Stimulated activated CD8-positive, alpha-beta memory T cell treated with anti-CD3 and anti-CD28 coated beads, Interleukin-12 subunit alpha, Interleukin-12 subunit beta, amount 100 ng/mL, for 4 hours (primary cell): ENCODE measurements at regions not wholly inside any gene's neighbourhood (a gene's known extent, or its start where the extent isn't known, plus 50 kb on each side); places are given as distances from the start of the nearest gene placed in this dataset.

Experiments used
- DNase-seq: peaks from one replicate; pipeline ENCODE4 v3.0.0-alpha.2; 2020; ENCODE audit warnings: low read depth

DNA sequence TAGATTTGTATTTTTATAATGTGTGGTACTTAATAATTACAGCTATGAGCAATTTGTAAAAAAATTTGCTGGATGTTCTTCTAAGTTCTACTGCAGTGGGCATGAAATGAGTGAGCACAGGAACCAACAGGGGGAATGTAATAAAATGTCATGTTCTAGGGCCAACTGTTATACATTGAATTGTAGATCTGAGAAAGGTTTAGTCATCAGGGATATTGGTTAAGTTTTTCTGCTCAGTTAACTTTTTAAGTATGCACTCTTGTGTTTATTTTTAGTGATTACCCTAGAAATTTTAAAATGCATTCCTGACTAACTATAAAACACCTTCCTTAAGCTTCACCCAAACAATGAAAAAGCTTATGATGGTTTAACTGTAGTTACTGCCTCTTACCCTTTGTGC, 101.8 kb downstream of the CAND1 start:
- DNase-seq: no peak

DNA sequence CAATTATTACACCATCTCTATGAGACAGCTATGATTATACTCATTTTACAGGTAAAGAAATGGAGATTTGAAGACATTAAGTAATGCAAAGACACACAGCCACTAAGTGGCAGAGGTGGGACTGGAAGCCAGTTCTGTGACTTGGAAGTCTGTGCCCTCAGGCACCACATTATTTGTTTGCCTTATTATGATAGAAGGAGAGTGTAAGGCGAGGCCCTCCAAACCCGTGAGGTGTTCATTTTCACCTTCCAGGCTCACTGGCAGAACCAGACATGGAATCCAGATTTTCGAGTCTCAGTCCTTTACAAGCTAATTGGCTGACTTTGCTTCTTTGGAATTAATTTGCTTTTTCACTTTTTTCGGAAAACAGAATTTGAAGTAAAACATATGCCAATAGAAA, 107.9 kb downstream of the CAND1 start:
- no peak for DNase-seq

DNA sequence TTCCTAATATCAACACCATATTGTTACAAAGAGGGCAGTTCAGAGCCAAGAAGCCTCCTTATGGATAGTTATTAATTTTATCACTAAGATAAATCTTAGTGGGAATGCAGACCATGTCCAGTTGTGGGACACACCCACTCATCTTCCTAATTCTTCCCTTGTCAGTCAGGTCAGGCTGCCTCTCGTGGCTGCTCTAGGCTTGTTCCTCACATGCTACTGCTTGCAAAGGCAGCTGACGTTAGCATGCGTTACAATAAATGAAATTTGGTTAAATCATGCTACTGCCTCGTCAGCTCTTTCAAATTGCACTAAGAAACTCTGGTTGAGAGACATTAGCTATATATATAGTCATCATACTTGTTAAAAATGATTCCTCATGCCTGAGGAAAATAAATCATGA, 108.4 kb downstream of the CAND1 start:
- DNase-seq: no peak

DNA sequence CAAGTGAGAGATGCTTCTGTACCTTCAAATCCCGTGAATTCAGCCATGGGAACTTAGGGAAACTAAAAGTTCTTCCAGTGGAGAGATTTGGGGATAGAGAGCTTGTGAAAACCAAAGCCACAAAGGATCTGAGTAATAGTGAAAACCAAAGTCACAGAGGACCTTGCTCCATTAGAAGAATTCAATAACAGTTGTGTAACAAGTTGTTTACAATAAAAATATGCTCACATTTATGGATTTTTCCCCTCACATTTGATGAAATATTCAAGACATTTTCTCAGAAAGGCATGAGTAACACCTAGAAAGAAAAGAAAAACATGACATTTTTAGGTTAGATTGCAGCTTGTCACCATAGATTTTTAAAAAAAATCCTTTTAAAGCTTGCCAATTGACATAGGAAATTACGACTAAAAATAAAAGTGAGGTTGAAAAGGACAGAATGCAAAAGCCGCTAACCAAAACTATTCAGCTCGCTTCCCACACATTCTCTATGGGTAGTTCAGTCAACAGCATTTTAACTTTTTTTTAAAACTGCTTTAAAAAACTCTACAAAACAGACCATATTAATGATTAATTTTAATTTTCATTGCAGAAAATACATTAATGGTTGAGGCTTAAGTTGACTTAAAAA, 113.2 kb downstream of the CAND1 start:
- no peak for DNase-seq

DNA sequence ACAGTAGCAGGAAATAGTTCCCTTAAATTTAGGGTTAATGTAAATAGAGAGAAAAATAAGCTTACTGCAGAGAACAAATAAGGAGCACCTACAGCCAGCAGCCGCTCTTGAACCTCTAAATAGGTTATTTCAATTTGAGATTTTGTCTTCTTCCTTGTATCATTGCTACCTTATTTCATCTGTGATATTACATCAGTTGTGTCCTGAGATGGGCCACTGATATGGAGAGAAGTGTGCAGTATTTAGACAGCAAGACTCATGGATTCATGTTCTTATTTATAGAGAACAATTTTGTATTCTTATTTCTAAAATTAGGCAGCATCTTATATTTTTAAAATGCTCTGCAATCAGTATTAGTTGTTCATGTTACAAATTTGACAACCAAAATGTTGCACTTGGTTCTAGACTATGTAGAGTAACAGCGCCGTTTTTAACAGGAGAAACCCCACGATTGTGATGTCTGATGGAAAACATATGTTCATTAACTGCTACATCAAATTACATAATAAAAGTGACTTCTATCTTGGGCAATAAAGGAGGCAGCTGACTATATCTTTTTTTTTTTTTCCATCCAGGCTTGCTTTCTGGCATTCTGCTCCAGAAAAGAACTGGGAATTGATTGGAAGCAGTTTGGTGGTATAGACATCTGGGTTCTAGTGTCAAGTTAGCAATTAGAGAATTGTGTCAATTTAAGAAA, 117.9 kb downstream of the CAND1 start:
- DNase-seq: no peak

DNA sequence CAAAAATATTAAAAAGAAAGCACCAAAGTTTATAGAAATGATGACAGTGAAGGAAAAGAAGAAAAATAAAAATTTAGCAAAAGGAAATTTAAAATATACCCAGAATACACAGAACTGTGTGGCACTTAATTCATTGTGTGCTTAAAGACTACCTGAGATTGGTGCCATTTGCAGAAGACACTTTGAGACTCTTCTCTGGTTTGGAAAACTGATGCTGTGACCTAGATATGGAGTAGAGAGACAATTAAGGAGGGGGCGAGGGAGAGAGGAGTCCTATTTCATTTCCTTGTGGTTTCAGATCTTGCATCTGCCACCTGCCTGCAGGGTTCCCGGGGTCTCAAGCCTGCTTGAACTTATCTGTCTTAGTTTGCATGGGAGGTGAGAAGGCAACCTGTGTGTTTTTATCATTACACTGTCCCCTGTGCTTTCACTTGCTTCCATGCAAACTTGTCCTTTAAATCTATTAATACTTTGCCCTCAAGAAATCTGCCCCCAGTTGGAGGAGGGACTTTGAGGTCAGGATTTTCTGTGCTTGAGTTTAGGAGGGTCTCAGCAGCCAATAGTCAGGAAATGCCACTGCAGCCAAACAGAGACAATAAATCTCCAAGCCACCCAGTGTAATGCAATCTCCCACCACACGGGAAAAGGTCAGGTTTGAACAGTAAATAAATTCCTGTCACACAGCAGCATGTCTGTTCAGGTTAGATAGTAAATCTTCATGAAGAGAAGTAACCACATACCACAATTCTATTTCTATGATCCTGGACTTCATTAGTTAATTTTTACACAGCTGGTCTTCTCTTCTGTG, 119.4 kb downstream of the CAND1 start:
- no peak for DNase-seq

DNA sequence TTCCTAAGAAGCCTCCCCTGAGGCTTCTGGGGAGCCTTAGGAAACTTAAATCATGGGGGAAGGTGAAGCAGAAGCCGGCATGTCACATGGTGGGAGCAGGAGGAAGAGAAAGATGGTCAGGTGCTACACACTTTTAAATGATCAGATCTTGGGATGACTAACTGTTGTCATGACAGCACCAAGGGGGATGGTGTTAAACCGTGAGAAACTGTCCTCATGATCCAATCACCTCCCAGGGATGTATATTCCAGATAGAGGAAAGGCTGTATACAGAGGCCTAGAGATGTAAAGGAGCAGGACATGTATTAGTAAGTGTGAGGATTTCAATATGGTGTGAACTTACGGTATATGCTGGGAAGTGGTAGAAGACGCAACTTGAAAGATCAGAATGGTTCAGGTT, 121.1 kb downstream of the CAND1 start:
- no peak for DNase-seq

DNA sequence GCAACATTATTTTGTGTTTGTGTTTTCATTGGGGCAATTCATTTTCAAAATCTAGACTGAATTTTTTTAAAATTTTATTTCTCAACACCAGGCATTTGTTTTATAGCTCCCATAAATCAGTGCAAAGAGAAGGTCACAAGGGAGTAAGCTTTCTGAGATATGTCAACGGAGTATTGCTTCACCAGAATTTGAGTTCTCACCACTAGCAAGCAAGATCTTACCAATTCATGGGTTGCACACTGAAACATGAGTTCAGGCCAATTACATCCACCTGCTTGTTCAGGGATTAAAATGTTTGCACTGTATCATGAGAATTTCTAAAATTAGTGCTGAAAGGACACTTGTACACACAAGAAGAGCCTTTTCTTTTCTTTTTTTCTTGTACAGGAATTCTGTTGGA, 121.9 kb downstream of the CAND1 start:
- no peak for DNase-seq

DNA sequence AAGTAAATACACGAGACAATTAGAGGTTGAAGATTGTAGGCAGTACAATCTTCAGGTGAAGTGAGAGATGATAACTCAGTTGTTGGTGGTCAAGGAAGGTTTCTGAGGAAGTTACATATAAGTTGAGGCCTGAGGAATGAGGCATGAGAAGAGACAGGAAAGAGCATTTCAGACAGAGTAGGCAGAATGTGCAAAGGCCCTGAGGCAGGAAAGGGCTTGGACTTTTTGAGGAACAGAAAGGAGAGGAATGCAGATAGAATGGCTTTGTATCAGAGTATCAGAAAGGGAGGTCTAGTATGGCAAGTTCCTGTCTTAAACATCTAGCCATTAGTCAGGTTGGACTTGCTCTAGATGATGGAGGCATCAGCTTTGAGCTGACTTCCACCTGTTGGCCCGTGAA, 122.5 kb downstream of the CAND1 start:
- DNase-seq: no peak

DNA sequence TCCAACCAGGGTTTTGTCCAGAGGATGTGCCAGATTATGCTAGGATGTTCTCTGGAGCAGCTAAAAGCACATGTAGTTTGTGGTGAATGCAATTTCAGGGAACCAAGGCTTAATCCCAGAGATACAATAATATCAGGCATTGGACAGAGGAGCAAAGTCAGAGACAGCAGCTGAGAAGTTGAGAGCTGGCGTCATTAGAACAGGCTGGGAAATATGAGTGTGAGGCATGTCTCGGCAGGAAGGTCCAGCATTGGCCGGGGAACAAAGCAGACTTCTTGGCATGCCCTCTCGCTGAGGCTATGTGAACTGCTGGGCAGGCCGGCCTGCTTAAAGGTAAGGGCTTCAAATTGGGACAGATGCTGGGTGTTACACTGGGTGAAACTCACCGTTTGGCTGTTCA, 125.4 kb downstream of the CAND1 start:
- no peak for DNase-seq

DNA sequence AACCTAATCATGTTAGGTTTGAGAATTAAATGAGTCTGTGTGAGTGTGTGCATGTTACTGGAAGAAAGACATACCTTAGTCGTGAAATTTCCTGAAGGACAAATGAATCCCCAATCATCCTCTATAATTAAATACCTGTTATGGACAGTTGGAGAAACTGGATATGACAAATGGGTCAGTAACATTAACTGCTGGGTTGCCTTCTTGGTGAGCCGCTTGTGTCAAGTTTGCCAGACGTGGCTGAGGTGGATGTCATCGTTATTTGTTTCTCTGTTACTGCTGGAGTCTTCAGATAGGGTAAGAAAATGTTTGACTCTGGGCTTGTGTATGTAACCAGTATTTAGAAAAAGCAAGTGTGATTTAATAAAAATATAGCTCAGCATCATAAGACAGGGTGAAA, 131.6 kb downstream of the CAND1 start:
- DNase-seq: no peak

DNA sequence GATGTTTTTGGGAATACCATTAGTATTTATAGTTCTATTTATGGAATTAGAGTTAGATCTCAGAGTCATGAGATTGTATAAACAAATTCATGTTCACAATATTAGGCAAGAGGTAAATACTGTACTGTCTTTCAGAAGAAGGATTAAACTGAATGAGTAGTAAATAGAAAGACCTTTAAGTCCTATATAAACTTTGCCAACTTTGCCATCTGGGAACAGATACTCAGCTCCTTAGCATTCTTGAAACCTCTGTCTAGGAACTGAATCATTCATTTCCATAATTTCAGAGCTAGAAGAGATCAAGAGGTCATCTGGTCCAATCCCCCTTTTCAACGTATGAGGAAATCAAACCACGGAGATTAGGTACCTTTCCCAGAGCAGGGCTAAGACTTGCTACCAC, 141.1 kb downstream of the CAND1 start:
- no peak for DNase-seq

DNA sequence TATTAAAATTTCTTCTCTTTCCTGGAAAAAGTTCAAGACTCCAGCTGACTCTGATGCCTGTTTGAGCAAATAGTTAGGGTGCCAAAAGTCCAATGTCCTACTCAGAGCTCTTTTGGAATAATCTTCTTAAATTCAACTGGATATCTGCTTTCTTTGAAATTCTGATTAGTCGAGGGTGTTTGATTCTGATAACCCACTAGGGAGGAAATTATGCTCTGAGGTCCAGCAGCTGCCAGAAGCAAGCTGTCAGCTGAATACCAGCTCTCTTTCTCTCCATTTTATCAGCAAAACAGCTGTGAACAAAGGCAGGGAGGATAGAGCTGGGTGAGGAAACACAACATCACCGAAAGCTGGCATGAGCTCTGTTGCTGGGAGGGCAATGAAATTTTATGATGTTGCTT, 141.5 kb downstream of the CAND1 start:
- DNase-seq: no peak

DNA sequence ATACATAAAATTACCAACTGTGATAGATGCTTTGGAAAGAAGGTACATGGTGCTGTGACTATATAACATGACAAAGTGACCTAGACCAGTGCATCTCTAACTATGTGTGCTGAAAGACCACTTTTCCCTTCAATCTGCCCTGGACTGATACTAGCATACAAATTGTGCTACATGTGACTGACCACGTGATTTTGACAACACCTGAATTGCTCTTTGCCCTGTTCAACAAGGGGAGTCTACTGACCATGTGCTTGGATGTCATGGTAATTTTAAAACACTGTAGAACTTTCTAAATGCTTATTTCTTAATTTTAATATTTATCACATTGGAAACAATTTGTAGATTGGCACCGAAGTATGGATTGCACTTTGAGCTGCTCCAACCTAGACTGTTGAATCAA, 142.4 kb downstream of the CAND1 start:
- no peak for DNase-seq

DNA sequence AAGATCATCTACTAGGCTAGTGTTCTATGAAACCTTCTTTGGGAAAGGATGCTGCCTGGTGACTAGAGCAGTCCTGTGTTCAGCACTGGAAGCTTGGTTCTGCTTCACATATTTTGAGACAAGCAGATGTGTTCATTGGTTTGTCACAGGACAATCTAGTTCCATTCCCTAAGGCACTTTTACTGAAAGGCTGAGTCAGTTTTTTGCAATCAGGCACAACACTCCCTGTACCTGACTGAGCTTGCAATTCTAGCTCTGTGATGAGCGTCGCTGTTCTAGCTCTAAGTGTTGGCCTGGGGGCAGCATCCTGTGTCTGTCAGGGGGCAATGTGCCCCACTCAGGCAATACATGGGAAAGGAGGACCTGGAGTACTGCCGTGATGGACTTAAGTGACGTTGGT, 144.4 kb downstream of the CAND1 start:
- no peak for DNase-seq

DNA sequence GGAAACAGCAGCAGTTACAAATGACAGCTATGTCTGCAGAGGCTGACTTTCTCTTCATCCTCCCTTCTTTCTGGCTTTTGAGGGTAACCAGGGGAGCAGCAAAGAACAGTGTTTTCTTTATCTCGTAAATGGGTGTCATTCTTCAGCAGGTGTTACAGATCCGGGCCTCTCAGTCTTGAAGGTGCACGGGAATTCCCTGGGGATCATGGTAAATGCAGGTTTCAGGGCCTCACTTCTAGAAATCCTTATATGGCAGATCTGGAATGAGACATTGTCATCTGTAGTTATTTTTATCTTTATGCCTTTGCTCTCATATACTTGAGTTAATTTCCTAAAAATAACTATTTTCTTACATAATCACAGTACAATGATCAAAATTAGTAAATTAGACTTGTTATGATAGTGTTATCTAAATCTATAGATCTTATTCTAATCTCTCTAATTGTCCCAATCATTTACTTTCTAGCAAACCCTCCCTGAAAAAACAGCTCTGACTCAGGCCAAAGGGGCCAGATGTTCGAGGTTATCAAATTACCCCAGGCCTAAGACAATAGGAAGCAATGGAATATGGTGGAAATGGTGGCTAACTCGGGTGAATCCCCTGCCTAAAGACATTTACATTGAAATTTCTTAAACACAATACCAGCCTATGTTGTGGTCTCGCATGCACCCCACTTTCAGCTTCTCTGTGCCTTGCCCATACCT, 145.0 kb downstream of the CAND1 start:
- no peak for DNase-seq

DNA sequence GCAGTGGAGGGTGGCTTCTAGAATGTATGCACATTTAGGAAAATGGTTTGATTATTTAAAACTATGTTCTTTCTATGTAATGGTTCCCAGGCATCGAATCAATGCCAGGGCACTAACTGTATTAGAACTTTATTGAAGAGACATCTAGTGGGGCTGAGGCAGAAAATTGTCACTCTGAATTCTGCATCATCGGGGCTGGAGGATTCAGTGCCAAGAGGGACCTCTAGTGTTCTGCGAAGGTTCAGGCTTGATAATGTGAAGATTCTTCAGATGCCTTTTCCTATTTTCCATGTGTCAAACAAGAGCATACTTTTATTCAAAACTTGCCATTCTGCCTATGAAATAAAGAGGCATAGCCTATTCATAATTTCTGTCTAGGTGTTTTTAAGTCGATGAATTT, 146.3 kb downstream of the CAND1 start:
- no peak for DNase-seq

DNA sequence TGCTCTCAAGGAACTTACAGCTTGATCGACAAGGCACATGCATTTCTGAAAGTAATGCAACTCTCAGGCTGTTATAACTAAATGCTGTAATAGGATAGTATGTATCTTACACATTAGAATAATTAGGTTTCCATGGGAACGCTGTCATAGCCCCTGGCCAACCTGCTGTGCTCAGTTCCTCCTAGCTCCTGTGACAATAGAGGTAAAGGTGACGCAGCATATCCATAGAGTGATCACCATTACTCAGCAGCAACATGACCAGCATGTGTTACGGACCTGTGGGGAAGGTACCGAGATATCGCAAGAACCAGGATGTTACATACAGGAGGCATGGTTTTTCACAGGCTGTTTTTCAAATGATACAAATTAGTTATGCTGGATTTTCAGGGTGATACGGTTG, 150.7 kb downstream of the CAND1 start:
- no peak for DNase-seq

DNA sequence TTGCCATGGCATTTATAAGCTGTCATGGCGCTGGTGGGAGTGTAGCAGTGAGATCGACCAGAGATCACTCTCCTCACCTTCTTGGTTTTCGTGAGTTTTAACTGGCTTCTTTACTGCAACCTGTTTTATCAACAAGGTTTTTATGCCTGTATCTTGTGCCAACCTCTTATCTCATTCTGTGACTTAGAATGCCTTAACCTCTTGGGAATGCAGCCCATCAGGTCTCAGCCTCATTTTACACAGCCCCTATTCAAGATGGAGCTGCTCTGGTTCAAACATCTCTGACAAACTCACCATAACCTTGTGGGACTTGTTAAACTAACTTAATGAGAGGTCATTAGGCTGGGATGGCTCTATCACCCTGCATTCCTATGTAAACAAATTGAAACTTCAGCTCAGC, 151.3 kb downstream of the CAND1 start:
- no peak for DNase-seq

DNA sequence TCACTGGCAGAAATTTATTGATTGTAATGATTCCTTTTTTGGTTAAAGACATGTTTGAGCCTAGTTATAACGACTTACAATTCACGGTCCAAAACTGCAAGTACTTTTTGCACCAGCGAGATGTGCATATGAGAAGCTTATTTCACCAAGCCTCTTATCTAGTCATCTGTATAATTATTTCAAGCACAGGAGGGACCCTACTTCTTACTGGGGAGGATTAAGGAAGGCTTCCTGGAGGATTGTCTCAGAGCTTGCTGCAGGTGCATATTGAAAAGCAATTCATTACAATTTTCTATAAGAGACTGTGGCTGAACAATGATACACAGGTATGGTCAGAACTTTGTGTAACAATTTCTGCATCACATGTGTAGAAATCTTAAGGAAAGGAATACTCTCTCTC, 152.9 kb downstream of the CAND1 start:
- no peak for DNase-seq

DNA sequence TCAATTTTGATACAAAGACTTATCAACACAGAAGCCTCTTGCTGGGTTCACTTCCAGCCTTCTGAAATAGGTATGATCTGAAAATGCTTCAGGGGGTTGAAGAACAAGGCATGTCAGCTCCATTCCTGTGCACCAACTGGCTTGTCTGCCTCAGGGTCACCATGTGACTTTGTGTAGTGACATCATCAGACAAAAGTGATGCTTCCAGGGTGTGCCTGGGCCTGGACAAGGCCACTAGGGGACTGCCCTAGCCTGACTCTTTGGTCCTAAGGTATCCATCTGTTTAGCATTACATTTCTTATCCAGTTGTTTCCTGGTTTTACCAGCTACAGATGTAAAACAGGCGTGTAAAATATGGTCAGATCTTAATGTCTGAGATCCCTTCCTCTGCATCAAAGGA, 155.6 kb downstream of the CAND1 start:
- no peak for DNase-seq

DNA sequence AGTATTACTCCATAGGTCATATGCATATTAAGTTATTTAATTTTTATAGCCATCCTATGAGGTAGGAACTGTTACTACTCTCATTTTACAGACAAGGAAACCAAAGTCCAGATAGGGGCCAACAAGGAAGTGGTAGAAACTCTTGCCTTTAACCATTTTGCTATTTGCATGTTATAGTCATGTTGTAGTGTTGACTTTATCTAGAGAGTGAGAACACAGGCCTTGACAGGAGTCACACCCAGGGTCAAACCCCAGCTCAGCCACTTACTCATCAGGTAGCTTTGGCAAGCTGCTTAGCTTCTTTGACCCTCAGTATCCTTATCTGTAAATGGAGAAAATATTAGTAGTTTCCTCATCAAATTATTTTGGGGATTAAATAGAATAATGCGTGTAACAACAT, 156.2 kb downstream of the CAND1 start:
- DNase-seq: no peak

DNA sequence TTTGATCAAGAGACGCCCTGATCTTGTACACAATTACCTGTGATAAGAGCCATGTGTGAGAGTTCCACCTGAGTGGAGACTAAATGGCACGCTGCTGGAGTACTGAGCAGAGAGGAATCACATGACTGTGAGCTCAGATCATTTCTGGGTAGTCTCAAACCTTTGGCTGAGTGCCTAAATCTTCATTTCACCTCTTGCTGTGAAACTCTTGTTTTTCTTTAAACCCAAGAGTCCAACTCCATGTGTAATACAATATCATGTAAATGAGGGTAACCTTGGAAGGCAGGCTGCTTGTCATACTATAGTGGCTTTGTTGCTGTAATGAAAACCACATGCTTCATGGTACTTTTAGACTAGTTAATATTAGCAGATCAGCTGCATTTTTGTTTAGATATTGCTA, 156.9 kb downstream of the CAND1 start:
- no peak for DNase-seq
